ENCODE measurements at regions not wholly inside any gene's neighbourhood (a gene's known extent, or its start where the extent isn't known, plus 50 kb on each side); places are given as distances from the start of the nearest gene placed in this dataset.
"Not testable (repeated sequence)": the region's sequence is repeated elsewhere in the genome, so short reads cannot be mapped to it uniquely, and the experiment has no call there.

- no peak for DNase-seq (ENCODE audit: low spot score)
Observed at GRCh38 chr14:56996721-56997399, 186.6 kb upstream of the OTX2 start.

- DNase-seq (ENCODE audit: low spot score): no peak
Observed at GRCh38 chr14:56995010-56995409, 184.7 kb upstream of the OTX2 start.

GRCh38 chr14:56992332-56992820, 182.1 kb upstream of the OTX2 start:
- DNase-seq (ENCODE audit: low spot score): no peak

GRCh38 chr14:56990991-56991627, 180.8 kb upstream of the OTX2 start:
- DNase-seq (ENCODE audit: low spot score): not testable (repeated sequence)

- DNase-seq (ENCODE audit: low spot score): no peak
Observed at GRCh38 chr14:56989359-56989758, 179.1 kb upstream of the OTX2 start.

GRCh38 chr14:56979936-56980335, 169.7 kb upstream of the OTX2 start:
- no peak for DNase-seq (ENCODE audit: low spot score)

GRCh38 chr14:56976211-56976610, 165.9 kb upstream of the OTX2 start:
- DNase-seq (ENCODE audit: low spot score): no peak

GRCh38 chr14:56975521-56975920, 165.2 kb upstream of the OTX2 start:
- no peak for DNase-seq (ENCODE audit: low spot score)

- DNase-seq (ENCODE audit: low spot score): no peak
Observed at GRCh38 chr14:56972948-56973347, 162.7 kb upstream of the OTX2 start.

GRCh38 chr14:56964895-56965294, 154.6 kb upstream of the OTX2 start:
- DNase-seq (ENCODE audit: low spot score): no peak

- no peak for DNase-seq (ENCODE audit: low spot score)
Observed at GRCh38 chr14:56963381-56963780, 153.1 kb upstream of the OTX2 start.

- DNase-seq (ENCODE audit: low spot score): no peak
Observed at GRCh38 chr14:56962444-56963080, 152.3 kb upstream of the OTX2 start.

- no peak for DNase-seq (ENCODE audit: low spot score)
Observed at GRCh38 chr14:56959869-56960268, 149.6 kb upstream of the OTX2 start.

- no peak for DNase-seq (ENCODE audit: low spot score)
Observed at GRCh38 chr14:56959121-56959520, 148.8 kb upstream of the OTX2 start.

GRCh38 chr14:56956182-56956581, 145.9 kb upstream of the OTX2 start:
- DNase-seq (ENCODE audit: low spot score): no peak

GRCh38 chr14:56955745-56956144, 145.5 kb upstream of the OTX2 start:
- no peak for DNase-seq (ENCODE audit: low spot score)

- no peak for DNase-seq (ENCODE audit: low spot score)
Observed at GRCh38 chr14:56953884-56954283, 143.6 kb upstream of the OTX2 start.

- DNase-seq (ENCODE audit: low spot score): no peak
Observed at GRCh38 chr14:56952766-56953473, 142.6 kb upstream of the OTX2 start.

- DNase-seq (ENCODE audit: low spot score): no peak
Observed at GRCh38 chr14:56949828-56950227, 139.5 kb upstream of the OTX2 start.

- no peak for DNase-seq (ENCODE audit: low spot score)
Observed at GRCh38 chr14:56945291-56945690, 135.0 kb upstream of the OTX2 start.

GRCh38 chr14:56944397-56944796, 134.1 kb upstream of the OTX2 start:
- DNase-seq (ENCODE audit: low spot score): no peak

GRCh38 chr14:56933446-56933845, 123.2 kb upstream of the OTX2 start:
- DNase-seq (ENCODE audit: low spot score): no peak
